ENCODE measurements at regions not wholly inside any gene's neighbourhood (a gene's known extent, or its start where the extent isn't known, plus 50 kb on each side); places are given as distances from the start of the nearest gene placed in this dataset.

GRCh38 chr3:178336336-178336735 is 199.9 kb upstream of the KCNMB2 start:
- no peaks in the 10 kb centered on the region for H3K27me3 ChIP-seq
- DNase-seq (no peak), ATAC-seq (no peak)
- no peak overlapping the region for H3K4me3 ChIP-seq
- intact Hi-C loops (cut with DNase I) = no loop called here
- peaks cover 0 to 8% (median 0%) of the 10 kb centered on the region in 12 donors for H3K9me3 ChIP-seq
- peaks cover 0 to 5% (median 0%) of the 10 kb centered on the region in 12 donors for H3K4me1 ChIP-seq
- H3K36me3 ChIP-seq = no peaks in the 10 kb centered on the region
- 75 to 96% (median 88%) methylated on average over 1 of the region's 1 CpG for WGBS, 4 donors
- TF ChIP-seq CTCF (IDR thresholded peaks at IDR 0.05) = no peak
- TF ChIP-seq POLR2A (IDR thresholded peaks at IDR 0.05) = no peak
- no peak overlapping the region for H3K27ac ChIP-seq

- WGBS, 4 donors = 40 to 54% (median 48%) methylated on average over 2 of the region's 2 CpGs
- Histone ChIP-seq H3K27me3 (no peaks in the 10 kb centered on the region), H3K4me3 (no peak overlapping the region), H3K36me3 (no peaks in the 10 kb centered on the region), H3K27ac (no peak overlapping the region), H3K4me1 (peaks cover 0 to 11% (median 0%) of the 10 kb centered on the region in 12 donors), H3K9me3 (no peaks in the 10 kb centered on the region)
- DNase-seq (no peak), ATAC-seq (no peak)
- intact Hi-C loops (cut with DNase I) = no loop called here
- TF ChIP-seq POLR2A (IDR thresholded peaks at IDR 0.05) = no peak
- TF ChIP-seq CTCF (IDR thresholded peaks at IDR 0.05) = no peak
Measured at GRCh38 chr3:178340506-178340905, 195.7 kb upstream of the KCNMB2 start.

- DNase-seq (no peak), ATAC-seq (no peak)
- H3K4me1 ChIP-seq = peaks cover 0 to 11% (median 0%) of the 10 kb centered on the region in 12 donors
- H3K27ac ChIP-seq = no peak overlapping the region
- H3K36me3 ChIP-seq = no peaks in the 10 kb centered on the region
- H3K9me3 ChIP-seq = no peaks in the 10 kb centered on the region
- H3K27me3 ChIP-seq = no peaks in the 10 kb centered on the region
- intact Hi-C loops (cut with DNase I) = no loop called here
- 81 to 92% (median 90%) methylated on average over 7 of the region's 7 CpGs for WGBS, 4 donors
- no peak for TF ChIP-seq POLR2A (IDR thresholded peaks at IDR 0.05)
- TF ChIP-seq CTCF (IDR thresholded peaks at IDR 0.05) = no peak
- no peak overlapping the region for H3K4me3 ChIP-seq
Measured at GRCh38 chr3:178341636-178342035, 194.6 kb upstream of the KCNMB2 start.

GRCh38 chr3:178342111-178342510 is 194.1 kb upstream of the KCNMB2 start:
- Histone ChIP-seq H3K4me1 (peaks cover 0 to 11% (median 0%) of the 10 kb centered on the region in 12 donors), H3K9me3 (no peaks in the 10 kb centered on the region), H3K36me3 (no peaks in the 10 kb centered on the region), H3K27ac (no peak overlapping the region), H3K4me3 (no peak overlapping the region), H3K27me3 (no peaks in the 10 kb centered on the region)
- intact Hi-C loops (cut with DNase I) = no loop called here
- DNase-seq = no peak
- TF ChIP-seq POLR2A (IDR thresholded peaks at IDR 0.05) (no peak), CTCF (IDR thresholded peaks at IDR 0.05) (no peak)
- 64 to 74% (median 70%) methylated on average over 2 of the region's 2 CpGs for WGBS, 4 donors
- ATAC-seq = no peak

Measured in heart left ventricle (tissue), 16 donors.